Fibroblast of peridontal ligament (primary cell): ENCODE measurements at regions not wholly inside any gene's neighbourhood (a gene's known extent, or its start where the extent isn't known, plus 50 kb on each side); places are given as distances from the start of the nearest gene placed in this dataset.

Experiments
- DNase-seq: peaks from one replicate; pipeline ENCODE4 v3.0.0-alpha.2; 2010; ENCODE audit errors: extremely low read depth

DNA sequence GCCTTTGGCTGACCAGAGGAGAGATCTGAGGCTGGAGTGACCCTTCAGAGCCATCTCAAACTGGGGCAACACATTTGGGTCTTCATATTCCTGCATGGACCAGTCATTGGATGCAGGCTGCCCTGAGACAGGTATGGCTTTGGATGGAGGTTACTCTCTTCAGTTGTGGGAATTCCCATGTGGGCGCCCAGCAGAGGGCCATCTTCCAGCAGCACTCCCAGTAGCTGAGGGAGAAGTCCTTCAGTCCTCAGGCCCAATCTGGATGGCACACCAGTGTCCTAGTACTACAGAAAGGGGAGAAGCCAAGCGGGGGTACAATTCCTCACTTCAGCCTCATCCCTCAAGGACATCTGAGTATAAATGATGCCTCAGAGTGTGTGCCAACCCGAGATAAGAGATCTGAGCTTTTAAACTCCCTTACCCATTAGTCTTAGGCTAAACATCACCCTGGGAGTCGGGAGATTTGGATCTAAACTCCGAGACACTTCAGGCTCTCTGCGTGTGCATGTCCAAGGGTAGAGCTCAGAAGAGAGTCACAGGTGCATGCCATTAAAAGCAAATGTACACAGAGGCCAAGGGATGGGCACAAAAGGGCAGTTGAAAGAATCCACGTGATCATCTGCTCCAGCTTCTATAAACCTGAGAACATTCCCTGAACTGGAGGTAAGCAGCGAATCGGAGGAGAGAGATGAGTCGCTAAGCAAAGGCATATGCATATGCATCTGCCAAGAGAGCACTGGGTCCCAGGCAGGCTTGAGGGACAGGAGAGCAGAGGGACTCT is 204.6 kb downstream of the CD83 start:
- DNase-seq: no peak

GRCh38 chr6:14322841-14323240 is 205.3 kb downstream of the CD83 start:
- no peak for DNase-seq

DNA sequence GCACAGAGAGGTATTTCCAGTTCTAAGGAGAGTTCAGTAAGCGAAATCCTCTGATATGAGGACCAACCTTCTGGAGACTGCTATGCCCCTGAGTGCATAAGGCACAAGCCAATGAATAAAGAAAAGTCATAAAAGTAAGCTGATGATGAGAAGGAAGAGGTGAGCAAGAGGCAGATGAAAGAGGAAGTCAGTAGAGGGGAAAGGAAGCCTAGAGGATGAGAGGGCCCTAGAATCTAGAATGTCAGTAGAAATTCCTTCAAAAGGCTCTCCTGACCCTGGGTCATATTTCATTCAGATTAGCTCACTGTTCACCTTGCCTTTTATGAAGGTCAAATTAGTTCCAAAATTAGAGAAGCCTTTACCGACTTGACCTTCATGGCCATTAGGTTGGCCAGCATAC is 209.2 kb downstream of the CD83 start:
- no peak for DNase-seq

DNA sequence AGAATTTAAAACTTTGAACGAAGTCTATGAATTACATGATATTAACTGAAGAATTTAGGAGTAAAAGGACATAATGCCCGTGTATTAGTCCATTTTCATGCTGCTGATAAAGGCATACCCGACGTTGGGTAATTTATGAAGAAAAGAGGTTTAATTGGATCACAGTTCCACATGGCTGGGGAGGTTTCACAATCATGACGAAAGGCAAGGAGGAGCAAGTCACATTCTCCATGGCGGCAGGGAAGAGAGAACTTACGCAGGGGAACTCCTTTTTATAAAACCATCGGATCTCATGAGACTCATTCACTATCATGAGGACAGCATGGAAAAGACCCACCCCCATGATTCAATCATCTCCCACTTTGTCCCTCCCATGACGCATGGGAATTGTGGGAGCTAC is 210.6 kb downstream of the CD83 start:
- no peak for DNase-seq

DNA sequence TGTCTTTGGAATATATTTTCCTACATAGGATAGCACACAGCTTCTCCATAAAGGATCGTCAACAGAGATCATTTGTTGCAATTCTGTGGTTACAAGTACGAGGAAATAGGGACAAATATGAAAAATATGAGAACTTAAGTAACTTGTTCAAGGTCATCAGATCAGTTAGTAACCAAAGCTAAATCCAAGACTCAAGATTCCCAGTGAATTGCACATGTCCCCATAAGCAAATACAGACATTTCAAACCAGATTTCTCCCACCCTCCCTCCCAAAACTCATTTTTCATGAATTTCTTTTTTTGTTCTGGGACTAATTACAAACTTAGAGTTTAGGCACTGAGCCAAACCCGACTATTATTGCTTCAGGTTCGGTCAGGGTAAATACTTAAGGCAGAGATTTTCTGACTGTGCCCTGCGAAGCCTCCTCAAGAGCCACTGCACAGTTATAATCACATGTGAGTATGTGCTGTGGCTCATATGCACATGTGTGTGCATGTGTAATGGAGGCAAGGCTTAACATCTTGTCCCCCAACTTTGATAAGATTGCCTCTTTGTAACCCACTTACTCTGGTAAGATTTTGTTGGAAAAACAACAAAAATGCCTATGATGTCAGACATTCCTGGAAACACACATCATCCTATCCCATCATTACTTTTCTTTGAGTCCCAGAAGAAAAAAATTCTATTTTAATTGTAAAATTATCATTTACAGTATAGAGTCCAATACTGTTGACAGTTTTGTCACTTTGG is 216.2 kb downstream of the CD83 start:
- DNase-seq: peak; percentile 90

GRCh38 chr6:14335071-14335470 is 217.5 kb downstream of the CD83 start:
- DNase-seq: no peak

- peak; percentile 79 for DNase-seq
Observed at GRCh38 chr6:14337152-14337551, 219.6 kb downstream of the CD83 start.

GRCh38 chr6:14339172-14339571 is 221.6 kb downstream of the CD83 start:
- no peak for DNase-seq

DNA sequence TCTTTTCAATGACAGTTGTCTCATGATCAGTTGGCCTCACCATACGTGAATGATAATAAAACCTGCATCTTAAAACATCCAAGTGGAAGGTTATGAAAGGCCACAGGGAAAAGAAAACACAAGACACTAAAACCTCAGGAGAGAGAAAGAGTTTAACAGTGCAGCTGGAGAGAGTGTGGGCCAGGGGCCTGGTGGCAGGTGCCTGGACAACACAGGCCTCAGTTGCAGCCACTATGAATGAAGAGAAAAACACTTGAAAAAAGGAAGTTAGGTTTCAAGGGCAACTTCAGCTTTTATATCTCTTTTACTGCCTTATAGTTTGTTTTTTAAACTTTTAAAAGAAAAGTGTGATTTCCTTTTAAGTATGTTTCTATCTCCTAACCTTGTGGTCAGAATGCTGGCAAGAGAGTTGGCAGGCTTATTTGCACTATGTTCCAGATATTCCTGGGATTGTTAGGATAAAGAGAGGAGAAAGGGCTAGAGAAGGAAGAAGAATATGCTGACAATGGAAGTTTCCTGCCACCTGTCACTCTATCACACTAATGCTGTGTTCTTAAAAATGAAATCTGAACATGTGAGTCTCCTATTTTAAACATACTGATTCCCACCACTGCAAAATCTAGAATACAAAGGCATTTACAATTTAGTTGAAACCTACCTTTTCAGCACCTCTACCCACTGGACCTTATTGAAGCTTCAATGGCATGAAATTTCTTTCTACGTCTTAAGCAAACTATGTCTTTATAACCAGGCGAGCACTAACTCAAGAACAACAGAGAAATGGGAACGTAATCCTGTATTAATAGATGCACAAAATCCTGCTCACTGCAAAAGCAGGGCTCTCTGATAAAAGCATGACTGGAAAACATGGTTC is 222.4 kb downstream of the CD83 start:
- DNase-seq: peak; percentile 33

GRCh38 chr6:14344486-14344885 is 226.9 kb downstream of the CD83 start:
- no peak for DNase-seq

DNA sequence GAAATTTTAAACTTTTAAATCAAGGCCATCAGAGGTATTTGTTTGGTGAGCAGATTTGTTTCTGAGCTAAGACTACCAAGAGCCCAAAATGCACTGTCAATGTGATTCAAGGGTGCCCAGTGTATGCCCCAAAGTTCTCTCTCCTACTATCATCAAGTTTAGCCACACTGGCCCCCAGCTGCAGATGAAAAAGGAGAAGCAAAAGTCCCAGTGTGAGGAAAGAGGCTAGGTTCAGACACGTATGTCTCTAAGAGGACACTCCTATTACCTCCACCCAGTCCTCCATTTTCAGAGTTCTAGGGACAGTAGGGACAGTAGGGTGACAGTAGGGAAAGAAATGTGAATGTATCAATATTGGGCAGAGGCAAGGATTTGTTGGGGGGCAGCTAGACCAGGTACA is 230.8 kb downstream of the CD83 start:
- DNase-seq: no peak

- DNase-seq: no peak
Observed at GRCh38 chr6:14349507-14349906, 231.9 kb downstream of the CD83 start.

- DNase-seq: no peak
Observed at GRCh38 chr6:14350210-14350609, 232.6 kb downstream of the CD83 start.

GRCh38 chr6:14353281-14353680 is 235.7 kb downstream of the CD83 start:
- DNase-seq: no peak

DNA sequence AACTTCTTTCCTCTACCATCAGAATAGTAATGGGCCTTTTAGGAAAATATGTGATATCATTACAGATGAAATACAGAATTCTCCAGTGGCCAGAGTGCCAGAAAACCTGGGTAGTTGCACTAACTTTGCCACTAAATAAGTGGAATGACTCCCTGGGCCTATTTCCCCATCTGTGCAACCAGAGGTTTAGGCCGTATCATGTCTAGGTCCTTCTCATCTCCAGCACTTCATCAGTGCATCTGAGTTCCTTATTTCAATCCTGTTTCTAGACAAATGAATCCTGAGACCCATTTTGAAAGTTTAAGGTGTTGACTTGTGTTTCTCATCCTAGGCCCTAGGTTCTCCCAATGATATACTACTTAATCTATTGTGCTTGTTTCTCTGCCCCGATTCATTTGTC is 236.2 kb downstream of the CD83 start:
- no peak for DNase-seq

DNA sequence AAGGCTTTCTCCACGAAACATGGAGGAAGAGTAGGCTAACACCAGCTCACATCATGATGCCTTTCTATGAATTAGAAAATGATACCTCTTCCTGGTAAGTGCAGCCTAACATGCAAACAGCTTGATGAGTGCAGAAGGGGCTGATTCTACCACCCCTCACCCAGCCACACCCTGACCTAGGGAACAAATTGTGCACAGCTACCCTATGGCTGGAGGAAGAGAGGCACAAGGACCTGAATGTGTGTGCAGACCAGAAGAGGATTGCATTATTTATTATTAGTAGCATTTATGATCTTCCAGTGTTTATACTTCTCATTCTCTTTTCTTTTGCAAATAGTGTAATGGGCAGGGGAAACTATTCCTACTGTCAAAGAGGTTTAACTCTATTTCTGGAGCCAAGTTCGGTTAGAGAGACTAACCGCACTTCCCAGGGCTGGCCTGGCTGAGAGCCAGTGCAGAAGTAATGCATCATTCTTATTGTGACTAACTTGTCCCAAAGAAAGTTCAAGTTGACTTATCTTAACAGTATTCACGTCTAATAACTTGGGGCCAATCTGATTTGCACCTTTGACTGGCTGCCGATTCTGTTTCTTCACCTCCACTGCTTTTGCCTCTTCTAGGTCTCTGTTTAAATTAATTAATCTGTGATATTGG is 237.5 kb downstream of the CD83 start:
- DNase-seq: peak; percentile 90

DNA sequence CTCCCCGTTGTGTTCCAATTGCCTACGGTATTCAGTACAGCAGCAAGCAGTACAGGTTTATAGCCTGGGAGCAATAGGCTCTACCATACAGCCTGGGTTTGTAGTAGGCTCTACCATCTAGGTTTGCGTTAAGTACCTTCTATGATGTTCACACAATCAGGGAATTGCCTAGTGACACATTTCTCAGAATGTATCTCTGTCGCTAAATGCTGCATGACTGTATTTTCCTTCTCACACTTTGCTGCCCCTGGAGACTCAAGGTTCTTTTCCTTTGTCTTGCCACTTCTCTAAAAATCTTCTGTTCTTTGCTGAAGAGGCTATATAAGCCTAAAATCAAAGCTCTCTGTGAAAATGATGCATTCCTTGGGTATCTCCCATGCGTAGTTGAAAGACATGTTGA is 241.9 kb downstream of the CD83 start:
- DNase-seq: no peak

GRCh38 chr6:14360565-14360964 is 243.0 kb downstream of the CD83 start:
- no peak for DNase-seq

DNA sequence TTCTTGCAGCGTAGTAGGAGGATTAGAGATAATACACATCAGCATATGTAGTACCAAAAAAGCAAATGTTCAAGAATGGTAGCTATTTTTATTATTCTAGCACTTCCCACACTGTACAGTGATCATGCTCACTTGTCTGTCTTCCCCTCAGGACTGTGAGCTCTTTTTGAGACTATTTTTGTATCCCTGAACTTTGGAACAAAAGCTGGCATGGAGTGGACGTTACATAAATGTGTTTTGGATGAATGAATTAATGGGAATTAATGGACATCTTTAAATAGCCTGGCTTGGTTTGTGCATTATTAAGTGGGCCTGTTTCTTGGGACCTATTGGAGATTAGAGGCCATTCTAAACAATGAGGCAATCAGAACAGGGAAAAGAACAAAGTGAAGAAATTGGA is 243.7 kb downstream of the CD83 start:
- no peak for DNase-seq

DNA sequence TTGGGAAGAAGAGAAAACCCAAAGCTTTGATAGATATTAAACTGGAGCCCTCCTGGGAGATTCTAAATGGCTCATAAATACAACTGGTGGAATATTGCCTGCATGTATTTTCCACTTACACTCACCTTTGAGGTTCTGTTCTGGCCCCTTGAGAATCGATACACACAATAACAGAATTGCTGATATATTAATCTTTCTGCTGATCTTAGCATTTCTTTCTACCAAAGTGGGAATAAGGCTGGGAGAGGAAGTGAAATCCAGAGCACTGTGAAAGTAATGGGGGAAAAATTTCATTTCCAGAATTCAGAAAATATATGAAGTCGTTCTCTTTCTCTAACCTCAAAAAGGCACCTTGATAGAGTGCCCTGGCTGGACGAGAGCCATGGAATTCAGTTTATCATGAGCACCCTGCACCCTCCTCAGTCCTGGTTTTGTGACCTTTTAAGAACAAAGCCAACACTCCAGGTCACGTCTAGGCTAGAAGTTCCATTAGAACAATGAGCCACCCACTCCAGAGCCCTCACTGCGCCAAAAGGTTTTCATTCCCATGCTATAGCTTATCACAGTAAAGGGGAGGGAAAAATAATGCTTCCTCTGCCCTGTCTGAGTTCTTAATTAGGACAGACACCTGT is 244.5 kb downstream of the CD83 start:
- DNase-seq: no peak

DNA sequence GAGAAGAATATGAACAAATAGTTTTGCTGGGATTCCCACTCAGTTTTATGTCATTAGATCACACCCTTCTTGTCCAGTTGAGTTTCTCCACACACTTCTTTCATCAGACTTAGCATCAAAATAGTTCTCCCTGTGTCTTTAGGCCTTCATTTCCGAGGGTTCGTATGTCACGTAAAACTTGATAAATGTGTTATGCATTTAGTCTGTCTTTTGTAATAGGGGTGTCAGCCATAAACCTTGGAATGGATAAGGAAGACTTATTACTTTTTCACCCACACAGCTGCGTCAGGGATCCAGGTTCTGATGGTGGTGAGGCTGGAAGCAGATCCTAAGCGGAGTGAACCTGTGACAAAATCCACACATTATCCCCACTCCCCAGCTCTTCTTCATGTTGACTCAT is 246.8 kb downstream of the CD83 start:
- DNase-seq: no peak
